A549 (cell line): ENCODE measurements at regions not wholly inside any gene's neighbourhood (a gene's known extent, or its start where the extent isn't known, plus 50 kb on each side); places are given as distances from the start of the nearest gene placed in this dataset.

Experiments
- BHLHE40 ChIP-seq: IDR thresholded peaks from 2 replicates; pipeline ENCODE4 v1.6.1; 2012; ENCODE audit warnings: low read depth, low read length, inconsistent platforms
- FOSL2 ChIP-seq, 2 experiments: fragments of 450-650 bp in 1 of 2; fragments of >200 bp in 1 of 2; sonication (Bioruptor Twin) in 1 of 2; formaldehyde crosslinking; IDR thresholded peaks; 2 replicates each; pipeline versions ENCODE4 v1.5.0 to v1.6.1; 2016 to 2020; ENCODE audit warnings: mild to moderate bottlenecking in 1 of 2, moderate library complexity in 1 of 2
- HMGXB4 ChIP-seq: fragments of 250-450 bp; sonication (Bioruptor Pico); IDR thresholded peaks from 2 replicates; pipeline ENCODE4 v1.5.0; 2021; ENCODE audit warnings: mild to moderate bottlenecking, moderate library complexity, borderline replicate concordance
- MAX ChIP-seq: IDR thresholded peaks from 2 replicates; pipeline ENCODE4 v1.6.1; 2012
- PHF8 ChIP-seq: fragments of 200-600 bp; sonication (generic); IDR thresholded peaks from 2 replicates; pipeline ENCODE4 v1.6.1; 2016; ENCODE audit warnings: low read depth, mild to moderate bottlenecking, antibody characterized with exemption, moderate library complexity, borderline replicate concordance
- POLR2A ChIP-seq: IDR thresholded peaks from 2 replicates; pipeline ENCODE4 v1.6.1; 2012; ENCODE audit warnings: mild to moderate bottlenecking, low read length
- RCOR1 ChIP-seq: fragments of 150-350 bp; IDR thresholded peaks from 2 replicates; pipeline ENCODE4 v1.6.1; 2014; ENCODE audit warnings: antibody characterized with exemption, low read length, low read depth
- REST ChIP-seq: fragments of 200-600 bp; sonication (generic); IDR thresholded peaks from 2 replicates; pipeline ENCODE4 v1.6.1; 2016; ENCODE audit warnings: antibody characterized with exemption, mild to moderate bottlenecking, moderate library complexity
- ZFP36 ChIP-seq: fragments of 450-650 bp; IDR thresholded peaks from 2 replicates; pipeline ENCODE4 v1.6.1; 2014; ENCODE audit warnings: borderline replicate concordance; ENCODE audit not compliant: partially characterized antibody
- TF ChIP-seq, protein P1 (sequence below): fragments of >200 bp; sonication (Bioruptor Twin); formaldehyde crosslinking; IDR thresholded peaks from 3 replicates; pipeline ENCODE4 v1.5.1; 2016
- TF ChIP-seq, protein P2 (sequence below): fragments of 450-650 bp; IDR thresholded peaks from 2 replicates; pipeline ENCODE4 v1.6.1; 2014; ENCODE audit warnings: antibody characterized with exemption

- TF ChIP-seq POLR2A (no peak), PHF8 (no peak), RCOR1 (no peak), REST (no peak), HMGXB4 (CRISPR knock-in tag) (no peak), MAX (no peak), BHLHE40 (no peak), FOSL2 (IDR thresholded peaks at IDR 0.05) (no peak), FOSL2 (CRISPR knock-in tag; IDR thresholded peaks at IDR 0.05) (no peak), ZFP36 (no peak)
- TF ChIP-seq, protein P1, sequence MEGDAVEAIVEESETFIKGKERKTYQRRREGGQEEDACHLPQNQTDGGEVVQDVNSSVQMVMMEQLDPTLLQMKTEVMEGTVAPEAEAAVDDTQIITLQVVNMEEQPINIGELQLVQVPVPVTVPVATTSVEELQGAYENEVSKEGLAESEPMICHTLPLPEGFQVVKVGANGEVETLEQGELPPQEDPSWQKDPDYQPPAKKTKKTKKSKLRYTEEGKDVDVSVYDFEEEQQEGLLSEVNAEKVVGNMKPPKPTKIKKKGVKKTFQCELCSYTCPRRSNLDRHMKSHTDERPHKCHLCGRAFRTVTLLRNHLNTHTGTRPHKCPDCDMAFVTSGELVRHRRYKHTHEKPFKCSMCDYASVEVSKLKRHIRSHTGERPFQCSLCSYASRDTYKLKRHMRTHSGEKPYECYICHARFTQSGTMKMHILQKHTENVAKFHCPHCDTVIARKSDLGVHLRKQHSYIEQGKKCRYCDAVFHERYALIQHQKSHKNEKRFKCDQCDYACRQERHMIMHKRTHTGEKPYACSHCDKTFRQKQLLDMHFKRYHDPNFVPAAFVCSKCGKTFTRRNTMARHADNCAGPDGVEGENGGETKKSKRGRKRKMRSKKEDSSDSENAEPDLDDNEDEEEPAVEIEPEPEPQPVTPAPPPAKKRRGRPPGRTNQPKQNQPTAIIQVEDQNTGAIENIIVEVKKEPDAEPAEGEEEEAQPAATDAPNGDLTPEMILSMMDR: no peak
- TF ChIP-seq, protein P2, sequence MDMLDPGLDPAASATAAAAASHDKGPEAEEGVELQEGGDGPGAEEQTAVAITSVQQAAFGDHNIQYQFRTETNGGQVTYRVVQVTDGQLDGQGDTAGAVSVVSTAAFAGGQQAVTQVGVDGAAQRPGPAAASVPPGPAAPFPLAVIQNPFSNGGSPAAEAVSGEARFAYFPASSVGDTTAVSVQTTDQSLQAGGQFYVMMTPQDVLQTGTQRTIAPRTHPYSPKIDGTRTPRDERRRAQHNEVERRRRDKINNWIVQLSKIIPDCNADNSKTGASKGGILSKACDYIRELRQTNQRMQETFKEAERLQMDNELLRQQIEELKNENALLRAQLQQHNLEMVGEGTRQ: no peak
Measured at GRCh38 chr1:191517826-191518225, 640.4 kb upstream of the RGS18 start.
